Hematopoietic multipotent progenitor cell (in vitro differentiated cells): ENCODE measurements at regions not wholly inside any gene's neighbourhood (a gene's known extent, or its start where the extent isn't known, plus 50 kb on each side); places are given as distances from the start of the nearest gene placed in this dataset.

ENCODE experiments used
- DNase-seq, 3 donors: peaks; one replicate each; pipeline ENCODE4 v3.0.0-alpha.2; 2011 to 2015; ENCODE audit warnings: low read depth in 2 of 3, low spot score in 2 of 3

- no peak for DNase-seq
These were observed 1220.4 kb upstream of the ZEB2 start for GRCh38 chr2:145740302-145740701.

GRCh38 chr2:145739681-145740080 lies 1219.8 kb upstream of the ZEB2 start:
- DNase-seq = no peak

GRCh38 chr2:145736871-145737270 lies 1217.0 kb upstream of the ZEB2 start:
- no peak for DNase-seq

GRCh38 chr2:145731467-145731866 lies 1211.5 kb upstream of the ZEB2 start:
- no peak for DNase-seq

- no peak for DNase-seq
These were observed 1210.3 kb upstream of the ZEB2 start for GRCh38 chr2:145729993-145730770.

- DNase-seq = no peak
These were observed 1209.6 kb upstream of the ZEB2 start for GRCh38 chr2:145729481-145729880.

- no peak for DNase-seq
These were observed 1208.6 kb upstream of the ZEB2 start for GRCh38 chr2:145728511-145728910.

GRCh38 chr2:145725876-145726275 lies 1206.0 kb upstream of the ZEB2 start:
- DNase-seq = no peak

- DNase-seq = no peak
These were observed 1204.5 kb upstream of the ZEB2 start for GRCh38 chr2:145724311-145724898.

- peak in 2 of 3 donors; percentile 67 to 82 for DNase-seq
These were observed 1204.0 kb upstream of the ZEB2 start for GRCh38 chr2:145723872-145724271.

GRCh38 chr2:145721681-145722080 lies 1201.8 kb upstream of the ZEB2 start:
- no peak for DNase-seq

GRCh38 chr2:145715601-145716000 lies 1195.7 kb upstream of the ZEB2 start:
- DNase-seq = no peak

- DNase-seq = no peak
These were observed 1190.4 kb upstream of the ZEB2 start for GRCh38 chr2:145710303-145710702.

- DNase-seq = no peak
These were observed 1182.4 kb upstream of the ZEB2 start for GRCh38 chr2:145702305-145702704.

- peak in 2 of 3 donors; percentile 86 to 91 for DNase-seq
These were observed 1173.1 kb upstream of the ZEB2 start for GRCh38 chr2:145692971-145693478.

GRCh38 chr2:145691659-145692058 lies 1171.7 kb upstream of the ZEB2 start:
- no peak for DNase-seq

GRCh38 chr2:145690183-145690778 lies 1170.4 kb upstream of the ZEB2 start:
- DNase-seq = no peak

- no peak for DNase-seq
These were observed 1169.4 kb upstream of the ZEB2 start for GRCh38 chr2:145689277-145689676.

- no peak for DNase-seq
These were observed 1168.2 kb upstream of the ZEB2 start for GRCh38 chr2:145688156-145688555.

GRCh38 chr2:145687442-145688134 lies 1167.7 kb upstream of the ZEB2 start:
- DNase-seq = peak in 1 of 3 donors; percentile 23

- DNase-seq = no peak
These were observed 1165.6 kb upstream of the ZEB2 start for GRCh38 chr2:145685383-145686050.
